GM10266 (cell line): ENCODE measurements at regions not wholly inside any gene's neighbourhood (a gene's known extent, or its start where the extent isn't known, plus 50 kb on each side); places are given as distances from the start of the nearest gene placed in this dataset.
"Not testable (repeated sequence)": the region's sequence is repeated elsewhere in the genome, so short reads cannot be mapped to it uniquely, and the experiment has no call there.

ENCODE experiments used
- DNase-seq: peaks from one replicate; pipeline ENCODE4 v3.0.0; 2012; ENCODE audit errors: extremely low spot score
- CTCF ChIP-seq: IDR thresholded peaks from 2 replicates; pipeline ENCODE4 v1.5.1; 2012; ENCODE audit warnings: mild to moderate bottlenecking, low read depth; ENCODE audit not compliant: control insufficient read depth, insufficient read depth; ENCODE audit errors: missing control alignments

GRCh38 chr1:66478116-66478515 is 55.8 kb upstream of the SGIP1 start:
- no peak for DNase-seq
- TF ChIP-seq CTCF, result no peak

GRCh38 chr1:66480162-66480561 is 53.8 kb upstream of the SGIP1 start:
- DNase-seq, result no peak
- no peak for TF ChIP-seq CTCF

- not testable (repeated sequence) for DNase-seq
These were observed 52.7 kb upstream of the SGIP1 start for GRCh38 chr1:66481215-66481614.
